Type B pancreatic cell (in vitro differentiated cells): ENCODE measurements at regions not wholly inside any gene's neighbourhood (a gene's known extent, or its start where the extent isn't known, plus 50 kb on each side); places are given as distances from the start of the nearest gene placed in this dataset.

Source experiments
- DNase-seq: peaks from one replicate; pipeline ENCODE4 v3.0.0; 2021; ENCODE audit warnings: mixed read lengths; ENCODE audit not compliant: unreplicated experiment; ENCODE audit errors: extremely low spot score
- H3K27ac Mint-ChIP-seq: 2 replicates; pipeline ENCODE4 v1.8.0; 2021; ENCODE audit warnings: mild to moderate bottlenecking, mixed read lengths
- H3K27me3 Mint-ChIP-seq: 2 replicates; pipeline ENCODE4 v1.8.0; 2021; ENCODE audit warnings: mixed read lengths
- H3K36me3 Mint-ChIP-seq: 2 replicates; pipeline ENCODE4 v1.8.0; 2021; ENCODE audit warnings: mixed read lengths
- H3K4me1 Mint-ChIP-seq: one replicate; pipeline ENCODE4 v1.8.0; 2021; ENCODE audit warnings: mixed read lengths; ENCODE audit not compliant: unreplicated experiment
- H3K4me3 Mint-ChIP-seq: 2 replicates; pipeline ENCODE4 v1.8.0; 2021; ENCODE audit warnings: mild to moderate bottlenecking, mixed read lengths
- H3K9me3 Mint-ChIP-seq: 2 replicates; pipeline ENCODE4 v1.8.0; 2021; ENCODE audit warnings: mixed read lengths
- TF ChIP-seq, protein P1 (sequence below): fragments of 200-600 bp; sonication (generic); conservative IDR thresholded peaks from 2 replicates; pipeline ENCODE4 v1.5.0; 2021; ENCODE audit warnings: antibody characterized with exemption, mild to moderate bottlenecking

GRCh38 chr3:59213860-59214259 is 164.0 kb upstream of the CFAP20DC start:
- DNase-seq: no peak
- Mint-ChIP-seq H3K4me3 (no peak overlapping the region), H3K27me3 (peaks cover 4% of the 10 kb centered on the region), H3K4me1 (peaks cover 10% of the 10 kb centered on the region), H3K36me3 (no peaks in the 10 kb centered on the region), H3K27ac (no peak overlapping the region), H3K9me3 (no peaks in the 10 kb centered on the region)
- TF ChIP-seq, protein P1, sequence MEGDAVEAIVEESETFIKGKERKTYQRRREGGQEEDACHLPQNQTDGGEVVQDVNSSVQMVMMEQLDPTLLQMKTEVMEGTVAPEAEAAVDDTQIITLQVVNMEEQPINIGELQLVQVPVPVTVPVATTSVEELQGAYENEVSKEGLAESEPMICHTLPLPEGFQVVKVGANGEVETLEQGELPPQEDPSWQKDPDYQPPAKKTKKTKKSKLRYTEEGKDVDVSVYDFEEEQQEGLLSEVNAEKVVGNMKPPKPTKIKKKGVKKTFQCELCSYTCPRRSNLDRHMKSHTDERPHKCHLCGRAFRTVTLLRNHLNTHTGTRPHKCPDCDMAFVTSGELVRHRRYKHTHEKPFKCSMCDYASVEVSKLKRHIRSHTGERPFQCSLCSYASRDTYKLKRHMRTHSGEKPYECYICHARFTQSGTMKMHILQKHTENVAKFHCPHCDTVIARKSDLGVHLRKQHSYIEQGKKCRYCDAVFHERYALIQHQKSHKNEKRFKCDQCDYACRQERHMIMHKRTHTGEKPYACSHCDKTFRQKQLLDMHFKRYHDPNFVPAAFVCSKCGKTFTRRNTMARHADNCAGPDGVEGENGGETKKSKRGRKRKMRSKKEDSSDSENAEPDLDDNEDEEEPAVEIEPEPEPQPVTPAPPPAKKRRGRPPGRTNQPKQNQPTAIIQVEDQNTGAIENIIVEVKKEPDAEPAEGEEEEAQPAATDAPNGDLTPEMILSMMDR: no peak

GRCh38 chr3:59212128-59212779 is 162.4 kb upstream of the CFAP20DC start:
- Mint-ChIP-seq H3K27ac (no peak overlapping the region), H3K36me3 (no peaks in the 10 kb centered on the region), H3K9me3 (no peaks in the 10 kb centered on the region), H3K4me3 (no peak overlapping the region), H3K4me1 (peaks cover 10% of the 10 kb centered on the region), H3K27me3 (peaks cover 4% of the 10 kb centered on the region)
- TF ChIP-seq, protein P1: peak; percentile 88
- no peak for DNase-seq

DNA sequence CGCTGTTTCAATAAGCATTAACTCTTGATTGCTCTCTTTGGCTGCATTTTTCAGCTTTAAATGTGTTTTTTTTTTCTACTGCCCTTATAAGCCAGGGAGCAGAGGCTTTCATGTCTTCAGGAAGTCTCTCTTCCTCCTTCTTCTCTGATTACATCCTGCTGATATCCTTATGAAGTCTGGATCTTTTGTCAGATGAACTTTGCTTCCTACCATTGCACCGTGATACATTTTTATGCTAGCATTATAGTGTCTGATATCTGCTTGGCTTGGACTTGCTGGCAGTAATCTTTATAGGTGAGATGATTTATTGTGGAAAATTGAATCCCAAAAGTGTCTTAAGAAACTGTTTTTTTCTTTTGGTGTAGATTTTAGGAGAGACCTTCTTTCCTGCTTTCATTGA is 160.4 kb upstream of the CFAP20DC start:
- TF ChIP-seq, protein P1: no peak
- Mint-ChIP-seq H3K4me1 (peaks cover 10% of the 10 kb centered on the region), H3K27me3 (peaks cover 7% of the 10 kb centered on the region), H3K36me3 (no peaks in the 10 kb centered on the region), H3K9me3 (no peaks in the 10 kb centered on the region), H3K27ac (no peak overlapping the region), H3K4me3 (no peak overlapping the region)
- no peak for DNase-seq

GRCh38 chr3:59192473-59192872 is 142.6 kb upstream of the CFAP20DC start:
- H3K27ac Mint-ChIP-seq: no peak overlapping the region
- no peaks in the 10 kb centered on the region for H3K4me1 Mint-ChIP-seq
- no peak overlapping the region for H3K4me3 Mint-ChIP-seq
- H3K36me3 Mint-ChIP-seq: no peaks in the 10 kb centered on the region
- no peaks in the 10 kb centered on the region for H3K9me3 Mint-ChIP-seq
- H3K27me3 Mint-ChIP-seq: peaks cover 15% of the 10 kb centered on the region
- TF ChIP-seq, protein P1: no peak
- DNase-seq: no peak

DNA sequence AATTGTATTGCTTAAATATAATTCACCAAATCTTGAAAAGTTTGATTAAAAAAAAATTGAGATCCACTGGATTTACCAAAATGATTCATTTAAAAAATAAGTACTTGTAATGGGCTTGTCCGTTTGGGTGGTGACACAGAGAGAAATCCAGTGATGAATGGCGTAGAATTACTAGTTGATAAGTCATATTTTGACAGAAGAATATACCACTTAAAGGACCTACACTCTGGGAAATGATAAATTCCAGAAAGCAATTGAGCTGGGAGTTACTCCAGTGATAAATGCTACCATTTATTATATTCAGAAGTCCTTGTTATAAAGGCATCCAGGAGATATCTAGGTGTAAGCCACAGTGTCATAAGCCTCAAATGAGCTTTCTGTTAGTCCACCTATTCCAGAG is 141.8 kb upstream of the CFAP20DC start:
- H3K9me3 Mint-ChIP-seq: no peaks in the 10 kb centered on the region

More for the DNA sequence above, 141.8 kb upstream of the CFAP20DC start:
- no peak overlapping the region for H3K4me3 Mint-ChIP-seq
- no peak overlapping the region for H3K27ac Mint-ChIP-seq
- H3K27me3 Mint-ChIP-seq: peaks cover 15% of the 10 kb centered on the region
- no peaks in the 10 kb centered on the region for H3K4me1 Mint-ChIP-seq
- H3K36me3 Mint-ChIP-seq: no peaks in the 10 kb centered on the region
- TF ChIP-seq, protein P1: no peak
- DNase-seq: no peak
